Kidney (tissue), 13 donors: ENCODE measurements at regions not wholly inside any gene's neighbourhood (a gene's known extent, or its start where the extent isn't known, plus 50 kb on each side); places are given as distances from the start of the nearest gene placed in this dataset.

Experiments
- DNase-seq, 5 donors: peaks; one replicate each; pipeline ENCODE4 v3.0.0-alpha.2; 2013 to 2020
- FAIRE-seq: peaks from 2 replicates; lab custom pipeline; 2012; peaks lifted over from hg19 to GRCh38; lab: Jason Lieb, UNC
- H3K27ac ChIP-seq, 2 donors: one replicate each; pipeline ENCODE4 v1.7.0; 2013; ENCODE audit warnings: low read depth in 2 of 2, low read length in 2 of 2, inconsistent platforms in 1 of 2
- H3K27me3 ChIP-seq: one replicate; pipeline ENCODE4 v1.7.1; 2013; ENCODE audit warnings: low read length, inconsistent platforms; ENCODE audit not compliant: control insufficient read depth, insufficient read depth
- H3K36me3 ChIP-seq, 3 donors: one replicate each; pipeline versions ENCODE4 v1.7.0 to v1.7.1; 2013; ENCODE audit warnings: low read length in 3 of 3, control low read depth in 1 of 3, inconsistent platforms in 1 of 3; ENCODE audit not compliant: insufficient read depth in 3 of 3, control insufficient read depth in 2 of 3
- H3K4me1 ChIP-seq, 3 donors: one replicate each; pipeline versions ENCODE4 v1.7.0 to v1.7.1; 2013; ENCODE audit warnings: low read length in 3 of 3, inconsistent platforms in 1 of 3, low read depth in 1 of 3; ENCODE audit not compliant: control insufficient read depth in 2 of 3, insufficient read depth in 2 of 3
- H3K4me3 ChIP-seq, 3 donors: one replicate each; pipeline versions ENCODE4 v1.7.0 to v1.8.1; 2013; ENCODE audit warnings: low read length in 3 of 3, control low read depth in 1 of 3, inconsistent platforms in 1 of 3
- H3K9ac ChIP-seq, 3 donors: one replicate each; pipeline versions ENCODE4 v1.7.0 to v1.7.1; 2013; ENCODE audit warnings: low read length in 3 of 3, control low read depth in 1 of 3, inconsistent platforms in 1 of 3
- H3K9me3 ChIP-seq, 3 donors: one replicate each; pipeline versions ENCODE4 v1.7.0 to v1.7.1; 2013; ENCODE audit warnings: low read length in 3 of 3, control low read depth in 1 of 3, inconsistent platforms in 1 of 3; ENCODE audit not compliant: control insufficient read depth in 2 of 3, insufficient read depth in 1 of 3
- CTCF ChIP-seq: IDR thresholded peaks from 3 replicates; pipeline ENCODE4 v1.5.1; 2012; ENCODE audit warnings: mild to moderate bottlenecking, moderate library complexity, borderline replicate concordance; ENCODE audit not compliant: insufficient read depth; ENCODE audit errors: extremely low read depth
- intact Hi-C: fragments of 100-400 bp; cut with DNase I; formaldehyde crosslinking; loops from one replicate; pipeline ENCODE4 v1.11.1; 2022
- donor health status: control.
- donor health status: control.
- donor health status: control.
- donor health status: control.
- donor health status: control.
- donor health status: DM: yes; HTN: yes; CAD: no.
- donor health status: Normal renal cell carcinoma (clear cell type).

DNA sequence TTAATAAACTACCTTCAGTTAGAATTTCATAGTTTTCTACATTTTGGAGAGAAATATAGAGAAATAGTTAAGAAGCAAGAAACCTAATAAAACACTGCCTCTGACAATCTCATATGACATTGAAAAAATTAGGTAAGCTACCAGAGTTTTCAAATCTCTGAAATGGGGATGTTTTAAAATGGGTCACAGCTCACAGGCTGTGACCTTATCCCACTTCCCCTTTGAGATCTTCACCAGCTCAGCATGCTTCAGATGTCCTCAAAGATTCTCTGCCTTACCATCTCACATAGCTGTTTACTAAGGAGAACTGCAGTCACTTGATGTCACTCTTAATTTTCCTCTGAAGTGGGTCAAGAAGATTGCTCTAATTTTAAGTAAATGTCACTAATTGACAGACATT is 717.8 kb downstream of the JRKL start:
- no peaks in the 10 kb centered on the region for H3K4me1 ChIP-seq
- FAIRE-seq (no peak), DNase-seq (no peak)
- no peaks in the 10 kb centered on the region for H3K9me3 ChIP-seq
- no peaks in the 10 kb centered on the region for H3K36me3 ChIP-seq
- H3K4me3 ChIP-seq, result no peak overlapping the region
- H3K27me3 ChIP-seq, result no peaks in the 10 kb centered on the region
- TF ChIP-seq CTCF, result no peak
- intact Hi-C loops, result no loop called here
- no peak overlapping the region for H3K9ac ChIP-seq
- no peak overlapping the region for H3K27ac ChIP-seq

DNA sequence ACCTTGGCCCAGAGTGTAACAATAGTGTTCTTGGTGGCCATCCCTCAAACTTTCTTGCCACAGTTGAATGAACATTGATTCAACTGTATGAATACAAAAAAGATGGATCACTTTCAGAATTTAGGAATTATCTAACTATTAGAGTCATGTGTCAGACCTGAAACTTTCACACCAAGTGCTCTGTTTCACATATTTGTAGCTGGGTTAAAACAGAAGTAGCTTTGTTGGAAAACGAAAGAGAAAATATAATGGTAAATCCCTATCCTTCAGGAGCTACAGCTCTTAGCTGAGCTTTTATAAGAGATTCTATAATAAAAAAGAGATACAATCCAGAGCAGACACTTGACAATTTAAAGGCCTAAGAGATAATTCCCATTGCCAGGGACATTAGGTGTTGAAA is 719.3 kb downstream of the JRKL start:
- H3K9me3 ChIP-seq, result no peaks in the 10 kb centered on the region
- DNase-seq (no peak), FAIRE-seq (no peak)
- no peak for TF ChIP-seq CTCF
- intact Hi-C loops, result no loop called here
- H3K9ac ChIP-seq, result no peak overlapping the region
- H3K4me3 ChIP-seq, result no peak overlapping the region
- no peak overlapping the region for H3K27ac ChIP-seq
- H3K4me1 ChIP-seq, result no peaks in the 10 kb centered on the region
- no peaks in the 10 kb centered on the region for H3K36me3 ChIP-seq
- H3K27me3 ChIP-seq, result no peaks in the 10 kb centered on the region

- no peak for FAIRE-seq
- Histone ChIP-seq H3K9ac (no peak overlapping the region), H3K9me3 (no peaks in the 10 kb centered on the region), H3K4me1 (no peaks in the 10 kb centered on the region), H3K4me3 (no peak overlapping the region), H3K27ac (no peak overlapping the region), H3K36me3 (no peaks in the 10 kb centered on the region), H3K27me3 (no peaks in the 10 kb centered on the region)
- DNase-seq, result no peak
- TF ChIP-seq CTCF, result no peak
- intact Hi-C loops, result no loop called here
Measured at GRCh38 chr11:97110376-97110775, 720.6 kb downstream of the JRKL start.

- no peaks in the 10 kb centered on the region for H3K27me3 ChIP-seq
- H3K9ac ChIP-seq, result no peak overlapping the region
- no peaks in the 10 kb centered on the region for H3K36me3 ChIP-seq
- H3K27ac ChIP-seq, result no peak overlapping the region
- FAIRE-seq (no peak), DNase-seq (peak in 1 of 5 donors; percentile 51)
- intact Hi-C loops, result no loop called here
- no peak for TF ChIP-seq CTCF
- H3K4me3 ChIP-seq, result no peak overlapping the region
- no peaks in the 10 kb centered on the region for H3K9me3 ChIP-seq
- no peaks in the 10 kb centered on the region for H3K4me1 ChIP-seq
Measured at GRCh38 chr11:97111559-97111958, 721.7 kb downstream of the JRKL start.
